ENCODE measurements at regions not wholly inside any gene's neighbourhood (a gene's known extent, or its start where the extent isn't known, plus 50 kb on each side); places are given as distances from the start of the nearest gene placed in this dataset.

DNA sequence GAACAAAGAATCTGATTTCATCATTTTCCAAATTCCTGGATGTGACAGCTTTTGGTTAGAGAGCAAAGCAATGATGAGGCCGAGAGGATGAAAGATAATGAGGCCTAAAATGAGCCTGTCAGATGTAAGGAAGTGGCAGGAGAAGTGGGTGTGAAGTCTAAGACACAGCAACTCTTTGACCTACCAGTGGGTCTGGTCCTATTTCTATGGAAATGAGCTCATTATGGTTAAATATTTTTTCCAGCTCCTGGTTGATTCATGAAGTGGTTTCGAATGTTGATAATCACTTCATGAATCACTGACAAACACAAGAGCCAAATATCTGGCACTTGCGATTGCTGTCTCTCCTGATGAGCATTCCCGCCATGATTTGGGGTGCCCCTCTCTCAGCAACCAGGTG is 273.3 kb upstream of the CDH5 start:
- TF ChIP-seq POLR2A (IDR thresholded peaks at IDR 0.05) = no peak
- TF ChIP-seq, protein P1, sequence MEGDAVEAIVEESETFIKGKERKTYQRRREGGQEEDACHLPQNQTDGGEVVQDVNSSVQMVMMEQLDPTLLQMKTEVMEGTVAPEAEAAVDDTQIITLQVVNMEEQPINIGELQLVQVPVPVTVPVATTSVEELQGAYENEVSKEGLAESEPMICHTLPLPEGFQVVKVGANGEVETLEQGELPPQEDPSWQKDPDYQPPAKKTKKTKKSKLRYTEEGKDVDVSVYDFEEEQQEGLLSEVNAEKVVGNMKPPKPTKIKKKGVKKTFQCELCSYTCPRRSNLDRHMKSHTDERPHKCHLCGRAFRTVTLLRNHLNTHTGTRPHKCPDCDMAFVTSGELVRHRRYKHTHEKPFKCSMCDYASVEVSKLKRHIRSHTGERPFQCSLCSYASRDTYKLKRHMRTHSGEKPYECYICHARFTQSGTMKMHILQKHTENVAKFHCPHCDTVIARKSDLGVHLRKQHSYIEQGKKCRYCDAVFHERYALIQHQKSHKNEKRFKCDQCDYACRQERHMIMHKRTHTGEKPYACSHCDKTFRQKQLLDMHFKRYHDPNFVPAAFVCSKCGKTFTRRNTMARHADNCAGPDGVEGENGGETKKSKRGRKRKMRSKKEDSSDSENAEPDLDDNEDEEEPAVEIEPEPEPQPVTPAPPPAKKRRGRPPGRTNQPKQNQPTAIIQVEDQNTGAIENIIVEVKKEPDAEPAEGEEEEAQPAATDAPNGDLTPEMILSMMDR (IDR thresholded peaks at IDR 0.05) = no peak
